LoVo (cell line): ENCODE measurements at regions not wholly inside any gene's neighbourhood (a gene's known extent, or its start where the extent isn't known, plus 50 kb on each side); places are given as distances from the start of the nearest gene placed in this dataset.

Source experiments
- DNase-seq: peaks from one replicate; pipeline ENCODE4 v3.0.0-alpha.2; 2016; ENCODE audit warnings: low spot score

GRCh38 chr18:25962919-25963318, 127.5 kb downstream of the SS18 start:
- no peak for DNase-seq

- no peak for DNase-seq
Observed at GRCh38 chr18:25962176-25962575, 128.2 kb downstream of the SS18 start.

GRCh38 chr18:25957017-25957416, 133.4 kb downstream of the SS18 start:
- no peak for DNase-seq

GRCh38 chr18:25953111-25953510, 137.3 kb downstream of the SS18 start:
- no peak for DNase-seq

GRCh38 chr18:25950321-25950720, 140.1 kb downstream of the SS18 start:
- no peak for DNase-seq

- DNase-seq: no peak
Observed at GRCh38 chr18:25946540-25946939, 143.9 kb downstream of the SS18 start.

- DNase-seq: no peak
Observed at GRCh38 chr18:25935356-25935755, 155.1 kb downstream of the SS18 start.

- no peak for DNase-seq
Observed at GRCh38 chr18:25931126-25931525, 159.3 kb downstream of the SS18 start.

- DNase-seq: no peak
Observed at GRCh38 chr18:25929787-25930186, 160.6 kb downstream of the SS18 start.

- DNase-seq: no peak
Observed at GRCh38 chr18:25927830-25928229, 162.6 kb downstream of the SS18 start.

GRCh38 chr18:25923193-25923592, 167.2 kb downstream of the SS18 start:
- DNase-seq: no peak

- peak; percentile 8 for DNase-seq
Observed at GRCh38 chr18:25921677-25922421, 168.6 kb downstream of the SS18 start.

- DNase-seq: no peak
Observed at GRCh38 chr18:25915907-25916306, 174.5 kb downstream of the SS18 start.

- DNase-seq: no peak
Observed at GRCh38 chr18:25898965-25899364, 191.4 kb downstream of the SS18 start.

- no peak for DNase-seq
Observed at GRCh38 chr18:25896956-25897355, 193.5 kb downstream of the SS18 start.

GRCh38 chr18:25896178-25896780, 194.1 kb downstream of the SS18 start:
- DNase-seq: peak; percentile 43

GRCh38 chr18:25895518-25895917, 194.9 kb downstream of the SS18 start:
- DNase-seq: no peak

GRCh38 chr18:25886283-25886682, 204.1 kb downstream of the SS18 start:
- DNase-seq: no peak

- DNase-seq: no peak
Observed at GRCh38 chr18:25883091-25883490, 207.3 kb downstream of the SS18 start.

GRCh38 chr18:25881149-25881548, 209.3 kb downstream of the SS18 start:
- no peak for DNase-seq

GRCh38 chr18:25880441-25880840, 210.0 kb downstream of the SS18 start:
- DNase-seq: no peak

GRCh38 chr18:25876330-25876948, 214.0 kb downstream of the SS18 start:
- no peak for DNase-seq

- DNase-seq: no peak
Observed at GRCh38 chr18:25875551-25876240, 214.7 kb downstream of the SS18 start.
